Erythroblast (primary cell): ENCODE measurements at regions not wholly inside any gene's neighbourhood (a gene's known extent, or its start where the extent isn't known, plus 50 kb on each side); places are given as distances from the start of the nearest gene placed in this dataset.

Experiments used
- GATA1 ChIP-seq: IDR thresholded peaks from 2 replicates; pipeline ENCODE4 v1.6.1; 2011; ENCODE audit warnings: low read depth, mild to moderate bottlenecking, control low read depth, low read length, moderate library complexity
- POLR2A ChIP-seq: IDR thresholded peaks from 2 replicates; pipeline ENCODE4 v1.6.1; 2011; ENCODE audit warnings: mild to moderate bottlenecking, low read length

DNA sequence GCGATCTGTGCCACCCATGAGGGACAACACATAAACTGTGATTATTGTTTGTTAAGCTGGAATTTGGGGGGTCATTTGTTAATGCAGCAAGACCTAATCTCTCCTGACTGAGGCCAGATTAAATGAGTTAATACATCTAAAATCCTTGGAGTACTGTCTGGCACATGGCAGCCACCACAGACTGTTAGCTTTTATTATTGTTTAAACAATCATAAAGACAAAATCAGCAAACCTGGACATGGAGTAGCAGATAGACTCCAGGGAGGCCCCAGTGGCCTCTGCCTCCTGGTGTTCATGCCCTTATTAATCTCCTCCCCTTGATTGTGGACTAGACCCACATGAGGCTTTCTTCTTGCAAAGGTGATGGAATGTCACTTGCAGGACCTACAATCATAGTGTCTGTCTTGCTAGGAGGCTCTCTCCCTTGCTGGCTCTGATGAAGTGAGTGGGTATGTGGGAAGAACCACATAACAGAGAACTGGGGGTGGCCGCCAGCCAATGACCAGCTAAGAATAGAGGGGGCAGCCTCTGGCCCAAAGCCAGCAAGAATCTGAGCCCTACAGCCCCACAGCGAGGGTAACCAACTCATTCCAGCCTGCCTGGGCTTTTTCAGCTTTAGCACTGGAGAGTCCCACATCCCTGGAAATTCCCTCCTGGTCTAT lies 142.0 kb downstream of the SCARB1 start:
- no peak for TF ChIP-seq POLR2A
- no peak for TF ChIP-seq GATA1
